HepG2 (cell line): ENCODE measurements at regions not wholly inside any gene's neighbourhood (a gene's known extent, or its start where the extent isn't known, plus 50 kb on each side); places are given as distances from the start of the nearest gene placed in this dataset.

Experiments
- ATAC-seq: fragments of 200-7000 bp; cut with Tn5 transposase; 3 replicates; pipeline ENCODE4 v1.9.1; 2020; ENCODE audit warnings: mild to moderate bottlenecking, moderate library complexity
- BruUV-seq: library from RNA; stranded (reverse); fragments of 400-500 nt; replicated peaks from 2 replicates; lab custom pipeline; 2021; lab: Mats Ljungman, UMichigan
- CTCF ChIA-PET: fragments of 300-600 bp; formaldehyde crosslinking; extraction: SDS; loops from one replicate; lab custom pipeline; 2021; ENCODE audit warnings: low total read pairs, inconsistent platforms, low intra/inter-chr PET ratio; lab: Yijun Ruan, JAX
- POLR2A ChIA-PET: fragments of 350-600 bp; sonication (Branson Sonifier 250); formaldehyde crosslinking; loops from one replicate; lab custom pipeline; 2020; ENCODE audit warnings: antibody characterized with exemption, inconsistent platforms; lab: Yijun Ruan, JAX
- DNase-seq: peaks from one replicate; pipeline ENCODE4 v3.0.0-alpha.2; 2015; ENCODE audit warnings: low spot score
- FAIRE-seq: peaks from 3 replicates; lab custom pipeline; 2011; peaks lifted over from hg19 to GRCh38; lab: Jason Lieb, UNC
- H2AFZ ChIP-seq: one replicate; pipeline ENCODE4 v1.6.1; 2011; ENCODE audit warnings: low read length, inconsistent platforms
- H3K27ac ChIP-seq: fragments of 300-600 bp; 3 replicates; pipeline ENCODE4 v1.8.0; 2011; ENCODE audit warnings: mixed run types, mild to moderate bottlenecking, mixed read lengths, low read length, inconsistent platforms; ENCODE audit not compliant: insufficient read depth; ENCODE audit errors: extremely low read length
- H3K27me3 ChIP-seq, 2 experiments: fragments of 200-600 bp in 1 of 2; 2 replicates in 1 of 2; 3 replicates in 1 of 2; pipeline versions ENCODE4 v1.6.0 to v1.8.0; 2011; ENCODE audit warnings: low read length in 2 of 2, mild to moderate bottlenecking in 2 of 2, moderate library complexity in 2 of 2, inconsistent platforms in 1 of 2; ENCODE audit not compliant: insufficient read depth in 2 of 2, control insufficient read depth in 1 of 2
- H3K36me3 ChIP-seq, 2 experiments: fragments of 200-600 bp in 1 of 2; replicated peaks in 1 of 2; 2 replicates in 1 of 2; 3 replicates in 1 of 2; pipeline versions ENCODE4 v1.5.1 to v1.8.0; 2011; ENCODE audit warnings: low read length in 2 of 2, inconsistent platforms in 1 of 2; ENCODE audit not compliant: insufficient read depth in 2 of 2, control insufficient read depth in 1 of 2
- H3K4me1 ChIP-seq: 2 replicates; pipeline ENCODE4 v1.5.1; 2012; ENCODE audit warnings: low read length, inconsistent platforms; ENCODE audit not compliant: insufficient read depth
- H3K4me2 ChIP-seq: 2 replicates; pipeline ENCODE4 v1.6.0; 2011; ENCODE audit warnings: low read depth, low read length, inconsistent platforms
- H3K4me3 ChIP-seq, 3 experiments: fragments of 200-600 bp in 1 of 3; sonication (generic), shearing (Covaris generic) in 1 of 3; replicated peaks in 1 of 3; 2 replicates each; pipeline ENCODE4 v1.5.1; 2011 to 2016; ENCODE audit warnings: low read length in 3 of 3, inconsistent platforms in 2 of 3, low read depth in 2 of 3, mild to moderate bottlenecking in 2 of 3, control low read depth in 1 of 3, mixed read lengths in 1 of 3; ENCODE audit not compliant: insufficient read depth in 1 of 3
- H3K79me2 ChIP-seq: one replicate; pipeline ENCODE4 v1.6.1; 2011; ENCODE audit warnings: low read length, inconsistent platforms; ENCODE audit not compliant: insufficient read depth
- H3K9ac ChIP-seq: 2 replicates; pipeline ENCODE4 v1.6.0; 2011; ENCODE audit warnings: mild to moderate bottlenecking, low read depth, low read length, inconsistent platforms; ENCODE audit not compliant: insufficient read depth
- H3K9me3 ChIP-seq: 2 replicates; pipeline ENCODE4 v1.5.1; 2012; ENCODE audit warnings: mild to moderate bottlenecking, low read length
- H4K20me1 ChIP-seq: 2 replicates; pipeline ENCODE4 v1.6.0; 2011; ENCODE audit warnings: inconsistent platforms, mild to moderate bottlenecking, low read length, moderate library complexity; ENCODE audit not compliant: insufficient read depth
- ARID2 ChIP-seq: sonication (generic); formaldehyde crosslinking; IDR thresholded peaks from 2 replicates; pipeline ENCODE4 v1.8.1; 2022; ENCODE audit warnings: mild to moderate bottlenecking, missing genetic modification reagents, borderline replicate concordance
- CBFB ChIP-seq: sonication (generic); formaldehyde crosslinking; IDR thresholded peaks from 2 replicates; pipeline ENCODE4 v1.4.0; 2020; ENCODE audit warnings: missing genetic modification reagents
- CERS6 ChIP-seq: sonication (generic); formaldehyde crosslinking; IDR thresholded peaks from 2 replicates; pipeline ENCODE4 v1.5.0; 2020; ENCODE audit warnings: missing genetic modification reagents
- E2F5 ChIP-seq: sonication (generic); formaldehyde crosslinking; conservative IDR thresholded peaks from 2 replicates; pipeline ENCODE4 v1.4.0; 2020; ENCODE audit warnings: missing genetic modification reagents
- EEA1 ChIP-seq: sonication (generic); formaldehyde crosslinking; IDR thresholded peaks from 2 replicates; pipeline ENCODE4 v1.5.1; 2020; ENCODE audit warnings: mild to moderate bottlenecking, missing genetic modification reagents, borderline replicate concordance
- MEIS2 ChIP-seq: sonication (generic); formaldehyde crosslinking; IDR thresholded peaks from 2 replicates; pipeline ENCODE4 v1.9.0; 2021; ENCODE audit warnings: mild to moderate bottlenecking, missing genetic modification reagents
- NCOA5 ChIP-seq: sonication (generic); formaldehyde crosslinking; IDR thresholded peaks from 2 replicates; pipeline ENCODE4 v1.4.0; 2020; ENCODE audit warnings: missing genetic modification reagents
- RBM22 ChIP-seq: fragments of 200-400 bp; formaldehyde crosslinking; optimal IDR thresholded peaks from 2 replicates; pipeline ENCODE3; 2017; ENCODE audit warnings: mild to moderate bottlenecking, low read length, moderate library complexity
- SAFB2 ChIP-seq: sonication (generic); formaldehyde crosslinking; IDR thresholded peaks from 2 replicates; pipeline ENCODE4 v1.5.1; 2020; ENCODE audit warnings: missing genetic modification reagents, low read depth, mild to moderate bottlenecking, borderline replicate concordance
- SNRNP70 ChIP-seq: fragments of 200-400 bp; formaldehyde crosslinking; IDR thresholded peaks from 2 replicates; pipeline ENCODE4 v1.6.1; 2017; ENCODE audit warnings: mild to moderate bottlenecking, low read depth, low read length, moderate library complexity
- TARDBP ChIP-seq: sonication (generic); formaldehyde crosslinking; IDR thresholded peaks from 2 replicates; pipeline ENCODE4 v1.8.0; 2022; ENCODE audit warnings: mild to moderate bottlenecking, missing genetic modification reagents
- TOE1 ChIP-seq: sonication (generic); formaldehyde crosslinking; IDR thresholded peaks from 2 replicates; pipeline ENCODE4 v1.4.0; 2020; ENCODE audit warnings: mild to moderate bottlenecking, missing genetic modification reagents
- ZBTB37 ChIP-seq: sonication (generic); formaldehyde crosslinking; IDR thresholded peaks from 2 replicates; pipeline ENCODE4 v1.4.0; 2020; ENCODE audit warnings: mild to moderate bottlenecking, missing genetic modification reagents
- ZNF10 ChIP-seq: sonication (generic); formaldehyde crosslinking; IDR thresholded peaks from 2 replicates; pipeline ENCODE4 v1.4.0; 2020; ENCODE audit warnings: mild to moderate bottlenecking, low read depth, missing genetic modification reagents, borderline replicate concordance
- ZNF225 ChIP-seq: sonication (generic); formaldehyde crosslinking; IDR thresholded peaks from 2 replicates; pipeline ENCODE4 v1.4.0; 2020; ENCODE audit warnings: mild to moderate bottlenecking, missing genetic modification reagents
- ZNF563 ChIP-seq: sonication (generic); formaldehyde crosslinking; IDR thresholded peaks from 2 replicates; pipeline ENCODE4 v1.8.0; 2022; ENCODE audit warnings: mild to moderate bottlenecking, moderate library complexity, missing genetic modification reagents
- ZNF572 ChIP-seq: sonication (generic); formaldehyde crosslinking; IDR thresholded peaks from 2 replicates; pipeline ENCODE4 v1.5.1; 2020; ENCODE audit warnings: mild to moderate bottlenecking, missing genetic modification reagents
- ZNF770 ChIP-seq: sonication (generic); formaldehyde crosslinking; IDR thresholded peaks from 2 replicates; pipeline ENCODE4 v1.5.0; 2020; ENCODE audit warnings: mild to moderate bottlenecking, missing genetic modification reagents
- ZNF781 ChIP-seq: sonication (generic); formaldehyde crosslinking; IDR thresholded peaks from 2 replicates; pipeline ENCODE4 v1.5.1; 2020; ENCODE audit warnings: borderline replicate concordance, mild to moderate bottlenecking, missing genetic modification reagents; ENCODE audit errors: not compliant biosample characterization
- ZNF878 ChIP-seq: sonication (generic); formaldehyde crosslinking; IDR thresholded peaks from 2 replicates; pipeline ENCODE4 v1.8.1; 2023; ENCODE audit warnings: mild to moderate bottlenecking, missing genetic modification reagents, moderate library complexity
- WGBS: methylation state at CpG from one replicate; pipeline ENCODE4 v1.1.6; 2017; ENCODE audit warnings: low lambda C conversion rate; 5-methylcytosine and 5-hydroxymethylcytosine counted together
- in situ Hi-C: cut with HindIII; loops from 2 replicates; pipeline ENCODE4 v1.10.0; 2017; ENCODE audit warnings: low pct_unique_long_range_greater_than_20kb; ENCODE audit not compliant: extremely low pct_ligation_motif_present
- intact Hi-C: fragments of 100-400 bp; cut with micrococcal nuclease; formaldehyde crosslinking; loops from one replicate; pipeline ENCODE4 v1.10.0; 2022; ENCODE audit not compliant: unreplicated experiment

GRCh38 chr5:51621156-51621555 is 237.9 kb downstream of the ISL1 start (continued):
- TF ChIP-seq ZNF781 (CRISPR knock-in tag) (no peak), ZNF10 (CRISPR knock-in tag) (no peak), ZNF770 (no peak), NCOA5 (CRISPR knock-in tag) (no peak), EEA1 (CRISPR knock-in tag) (no peak), ZNF225 (CRISPR knock-in tag) (no peak), SNRNP70 (no peak), ZBTB37 (no peak)
- TF ChIP-seq, all 625 proteins: peak for 0

- no peaks in the 10 kb centered on the region for H3K79me2 ChIP-seq
- H3K4me1 ChIP-seq, result peaks cover 5% of the 10 kb centered on the region; the same call in 1 of the 2 replicates
- H4K20me1 ChIP-seq, result no peaks in the 10 kb centered on the region
- H3K9ac ChIP-seq, result no peak overlapping the region
- no peaks in the 10 kb centered on the region; a peak in 1 of 5 replicates for H3K27me3 ChIP-seq
- no peak overlapping the region for H3K4me2 ChIP-seq
- intact Hi-C loops (no loop called here), in situ Hi-C loops (no loop called here)
- H3K9me3 ChIP-seq, result peaks cover 4% of the 10 kb centered on the region
- CTCF ChIA-PET, result no interaction called here
- H3K4me3 ChIP-seq, result no peak overlapping the region
- no peak overlapping the region for H3K27ac ChIP-seq
- BruUV-seq, result no TSS peak
- ATAC-seq (no peak), DNase-seq (no peak), FAIRE-seq (no peak)
- no peaks in the 10 kb centered on the region for H3K36me3 ChIP-seq
- POLR2A ChIA-PET, result no interaction called here
- H2AFZ ChIP-seq, result no peak overlapping the region
- WGBS, result 0% methylated on average over 2 of the region's 2 CpGs
- TF ChIP-seq MEIS2 (CRISPR knock-in tag) (no peak), CERS6 (CRISPR knock-in tag) (no peak), TOE1 (CRISPR knock-in tag) (no peak), ARID2 (CRISPR knock-in tag) (no peak), RBM22 (no peak), CBFB (CRISPR knock-in tag) (no peak), ZNF572 (no peak), ZNF878 (CRISPR knock-in tag) (no peak), ZNF563 (no peak), SAFB2 (CRISPR knock-in tag) (no peak), E2F5 (CRISPR knock-in tag) (no peak), TARDBP (CRISPR knock-in tag) (no peak)
These were observed 239.0 kb downstream of the ISL1 start for GRCh38 chr5:51622161-51622790.
